DOHH2 (cell line): ENCODE measurements at regions not wholly inside any gene's neighbourhood (a gene's known extent, or its start where the extent isn't known, plus 50 kb on each side); places are given as distances from the start of the nearest gene placed in this dataset.

Experiments
- H3F3A ChIP-seq: fragments of 200-600 bp; sonication (generic), shearing (Covaris generic); 2 replicates; pipeline ENCODE4 v1.6.0; 2016; ENCODE audit warnings: antibody characterized with exemption, mild to moderate bottlenecking; ENCODE audit not compliant: control insufficient read depth, insufficient read depth
- H3K27ac ChIP-seq: fragments of 200-600 bp; sonication (generic); 2 replicates; pipeline ENCODE4 v1.5.1; 2014; ENCODE audit warnings: low read depth, mild to moderate bottlenecking, low read length, moderate library complexity
- H3K27me3 ChIP-seq: fragments of 200-600 bp; sonication (generic); 2 replicates; pipeline ENCODE4 v1.6.1; 2014; ENCODE audit warnings: mild to moderate bottlenecking, low read length, mixed read lengths; ENCODE audit not compliant: control insufficient read depth
- H3K36me3 ChIP-seq: fragments of 200-600 bp; sonication (generic); 2 replicates; pipeline ENCODE4 v1.6.1; 2014; ENCODE audit warnings: mild to moderate bottlenecking, low read length, moderate library complexity, mixed read lengths; ENCODE audit not compliant: control insufficient read depth
- H3K4me1 ChIP-seq: fragments of 200-600 bp; sonication (generic); 2 replicates; pipeline ENCODE4 v1.6.1; 2014; ENCODE audit warnings: mild to moderate bottlenecking, low read length, mixed read lengths; ENCODE audit not compliant: control insufficient read depth
- H3K4me2 ChIP-seq: fragments of 200-600 bp; sonication (generic); 2 replicates; pipeline ENCODE4 v1.6.0; 2014; ENCODE audit warnings: mild to moderate bottlenecking, low read length, moderate library complexity
- H3K4me3 ChIP-seq: fragments of 200-600 bp; sonication (generic); 2 replicates; pipeline ENCODE4 v1.5.1; 2014; ENCODE audit warnings: mild to moderate bottlenecking, low read length, mixed read lengths
- H3K79me2 ChIP-seq: fragments of 200-600 bp; sonication (generic); 2 replicates; pipeline ENCODE4 v1.6.1; 2014; ENCODE audit warnings: mild to moderate bottlenecking, low read length, mixed read lengths; ENCODE audit not compliant: control insufficient read depth
- H3K9me2 ChIP-seq: fragments of 200-600 bp; sonication (generic); replicated peaks from 2 replicates; pipeline ENCODE4 v1.6.1; 2014; ENCODE audit warnings: mild to moderate bottlenecking, low read length, mixed read lengths; ENCODE audit not compliant: control insufficient read depth
- H3K9me3 ChIP-seq: fragments of 200-600 bp; sonication (generic); 2 replicates; pipeline ENCODE4 v1.6.1; 2014; ENCODE audit warnings: antibody characterized with exemption, low read length, mixed read lengths; ENCODE audit not compliant: control insufficient read depth, insufficient read depth
- H4K20me1 ChIP-seq: fragments of 200-600 bp; sonication (generic); 2 replicates; pipeline ENCODE4 v1.6.0; 2014; ENCODE audit warnings: low read depth, mild to moderate bottlenecking, antibody characterized with exemption, low read length, moderate library complexity; ENCODE audit not compliant: control insufficient read depth, insufficient read depth
- EZH2phosphoT487 ChIP-seq: fragments of 200-600 bp; sonication (generic); IDR thresholded peaks from 2 replicates; pipeline ENCODE4 v1.6.1; 2017; ENCODE audit warnings: borderline replicate concordance, mild to moderate bottlenecking, antibody characterized with exemption, low read length, moderate library complexity, mixed read lengths
- TF ChIP-seq, protein P1 (sequence below): fragments of 200-600 bp; sonication (generic); IDR thresholded peaks from one replicate; pipeline ENCODE4 v1.5.1; 2014; ENCODE audit warnings: antibody characterized with exemption, mild to moderate bottlenecking, low read depth, low read length; ENCODE audit not compliant: poor library complexity, severe bottlenecking

DNA sequence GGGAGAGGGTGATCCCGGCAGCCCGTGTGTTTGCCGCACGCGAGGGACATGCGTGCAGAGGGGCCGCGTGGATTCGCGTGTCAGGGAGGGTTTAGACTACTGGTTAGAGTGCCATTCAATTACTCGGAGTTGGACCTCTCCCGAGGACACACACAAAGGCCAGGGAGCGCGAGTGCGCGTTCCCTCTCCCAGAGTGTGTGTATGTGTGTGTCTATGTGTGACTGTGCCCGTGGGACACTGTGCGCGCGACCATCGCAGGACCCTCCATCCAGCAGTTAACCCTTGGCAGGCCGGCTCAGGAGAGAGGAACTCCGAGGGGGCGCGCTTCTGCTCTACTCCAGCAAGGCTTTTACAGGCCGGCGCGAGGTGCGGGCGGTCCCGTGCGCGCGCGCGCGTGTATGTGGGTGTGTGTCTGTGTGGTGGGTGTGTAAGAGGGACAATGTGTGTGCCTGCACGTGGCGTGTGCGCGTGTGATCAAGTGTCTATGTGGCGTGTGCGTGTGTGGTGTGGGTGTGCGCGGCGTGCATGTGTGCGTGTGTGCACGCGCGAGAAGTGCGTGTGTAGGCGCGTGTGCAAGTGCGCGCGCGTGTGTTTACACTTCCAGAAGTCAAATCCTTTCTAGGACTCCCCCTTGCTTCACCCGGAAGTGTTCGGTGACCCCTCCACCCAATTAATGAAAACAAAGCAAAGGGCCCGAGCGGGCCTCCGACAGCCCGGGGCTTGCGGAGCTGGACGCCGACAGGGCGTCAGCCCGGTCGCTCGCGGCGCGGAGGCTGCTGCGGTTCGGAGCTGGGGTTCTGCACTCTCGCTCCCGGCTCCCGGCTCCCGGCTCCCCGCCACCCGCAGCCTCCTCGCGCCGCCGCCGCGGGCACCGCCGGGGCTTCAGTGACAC is 75.3 kb upstream of the TBCA start:
- no peak for TF ChIP-seq EZH2phosphoT487
- TF ChIP-seq, protein P1, sequence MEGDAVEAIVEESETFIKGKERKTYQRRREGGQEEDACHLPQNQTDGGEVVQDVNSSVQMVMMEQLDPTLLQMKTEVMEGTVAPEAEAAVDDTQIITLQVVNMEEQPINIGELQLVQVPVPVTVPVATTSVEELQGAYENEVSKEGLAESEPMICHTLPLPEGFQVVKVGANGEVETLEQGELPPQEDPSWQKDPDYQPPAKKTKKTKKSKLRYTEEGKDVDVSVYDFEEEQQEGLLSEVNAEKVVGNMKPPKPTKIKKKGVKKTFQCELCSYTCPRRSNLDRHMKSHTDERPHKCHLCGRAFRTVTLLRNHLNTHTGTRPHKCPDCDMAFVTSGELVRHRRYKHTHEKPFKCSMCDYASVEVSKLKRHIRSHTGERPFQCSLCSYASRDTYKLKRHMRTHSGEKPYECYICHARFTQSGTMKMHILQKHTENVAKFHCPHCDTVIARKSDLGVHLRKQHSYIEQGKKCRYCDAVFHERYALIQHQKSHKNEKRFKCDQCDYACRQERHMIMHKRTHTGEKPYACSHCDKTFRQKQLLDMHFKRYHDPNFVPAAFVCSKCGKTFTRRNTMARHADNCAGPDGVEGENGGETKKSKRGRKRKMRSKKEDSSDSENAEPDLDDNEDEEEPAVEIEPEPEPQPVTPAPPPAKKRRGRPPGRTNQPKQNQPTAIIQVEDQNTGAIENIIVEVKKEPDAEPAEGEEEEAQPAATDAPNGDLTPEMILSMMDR: no peak
- H3K9me3 ChIP-seq: no peaks in the 10 kb centered on the region
- peaks cover 11% of the 10 kb centered on the region for H3F3A ChIP-seq
- no peaks in the 10 kb centered on the region for H3K36me3 ChIP-seq
- peaks cover 18% of the 10 kb centered on the region for H3K4me1 ChIP-seq
- no peaks in the 10 kb centered on the region for H3K27me3 ChIP-seq
- no peaks in the 10 kb centered on the region for H3K79me2 ChIP-seq
- H3K4me2 ChIP-seq: peak overlapping the region; percentile 90
- H3K9me2 ChIP-seq: no peaks in the 10 kb centered on the region
- no peaks in the 10 kb centered on the region for H4K20me1 ChIP-seq
- H3K4me3 ChIP-seq: peak overlapping the region; percentile 81
- H3K27ac ChIP-seq: no peak overlapping the region

DNA sequence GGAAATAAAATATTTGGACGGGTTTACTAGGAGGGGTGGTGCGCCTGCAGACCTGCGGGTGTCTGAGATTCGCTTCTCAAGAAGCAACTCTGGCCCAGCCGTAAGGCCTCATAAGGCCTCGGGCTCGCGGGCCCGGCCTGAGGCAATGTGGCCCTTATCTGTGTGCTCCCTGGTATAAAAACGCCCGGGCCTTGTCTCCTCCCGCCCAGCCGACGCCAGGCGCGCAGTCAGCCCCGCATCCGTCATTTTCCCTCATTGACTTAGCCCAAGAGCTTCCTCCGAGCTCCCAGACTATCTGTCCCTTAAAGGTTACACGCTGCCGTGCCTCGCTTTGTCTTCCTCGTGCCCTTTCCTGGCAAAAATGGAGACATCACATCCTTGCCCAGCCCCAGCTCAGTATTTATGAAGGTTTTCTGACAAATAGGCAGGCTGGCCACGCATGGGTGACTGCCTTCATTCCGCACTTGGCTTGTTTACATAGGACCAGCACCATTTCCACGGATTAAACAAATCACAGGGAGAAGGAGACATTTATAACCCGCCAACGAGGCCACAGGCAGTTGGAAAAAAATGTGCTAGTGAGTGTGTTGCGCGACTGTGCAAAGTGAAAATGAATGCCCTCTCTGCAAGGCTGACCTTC is 74.5 kb upstream of the TBCA start:
- H3K4me1 ChIP-seq: peaks cover 18% of the 10 kb centered on the region
- H3K9me2 ChIP-seq: no peaks in the 10 kb centered on the region
- no peaks in the 10 kb centered on the region for H3K36me3 ChIP-seq
- TF ChIP-seq EZH2phosphoT487: no peak
- TF ChIP-seq, protein P1: no peak
- peaks cover 11% of the 10 kb centered on the region for H3F3A ChIP-seq
- H3K4me3 ChIP-seq: no peak overlapping the region
- H3K27ac ChIP-seq: no peak overlapping the region
- no peaks in the 10 kb centered on the region for H3K9me3 ChIP-seq
- no peaks in the 10 kb centered on the region for H3K79me2 ChIP-seq
- no peaks in the 10 kb centered on the region for H3K27me3 ChIP-seq
- H4K20me1 ChIP-seq: no peaks in the 10 kb centered on the region
- H3K4me2 ChIP-seq: no peak overlapping the region

DNA sequence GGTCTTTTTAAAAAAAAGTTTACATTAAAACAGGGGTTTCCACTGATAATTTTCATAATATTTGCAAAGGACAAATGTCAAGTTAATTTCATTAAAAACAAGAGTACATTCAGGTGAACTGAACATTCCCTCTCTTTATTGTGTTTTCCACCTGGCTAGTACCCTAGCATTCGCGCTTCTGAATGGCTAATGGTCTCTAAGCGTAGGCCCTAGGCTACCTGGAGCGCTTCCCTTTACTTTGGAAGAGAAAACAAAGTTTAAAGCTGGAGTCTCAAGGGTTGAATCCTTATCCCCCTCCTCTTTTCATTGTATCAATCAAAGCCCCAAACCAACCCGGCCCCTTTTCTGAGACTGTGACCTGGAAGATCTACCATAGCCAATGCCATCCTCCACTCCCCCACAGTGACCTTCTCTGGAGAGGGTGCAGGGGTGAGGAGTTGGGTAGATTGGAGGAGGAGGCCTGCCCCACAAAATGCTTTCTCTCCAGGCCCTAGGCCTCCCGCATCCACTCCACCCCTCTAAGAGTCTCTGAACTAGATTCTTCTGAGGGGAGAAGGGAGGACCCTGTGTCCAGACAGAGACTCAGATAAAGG is 73.3 kb upstream of the TBCA start:
- Histone ChIP-seq H3K79me2 (no peaks in the 10 kb centered on the region), H3K27me3 (peaks cover 8% of the 10 kb centered on the region), H3K4me3 (no peak overlapping the region), H3K9me3 (no peaks in the 10 kb centered on the region), H4K20me1 (no peaks in the 10 kb centered on the region), H3K9me2 (no peaks in the 10 kb centered on the region), H3K4me1 (peaks cover 22% of the 10 kb centered on the region), H3K4me2 (no peak overlapping the region), H3K36me3 (no peaks in the 10 kb centered on the region), H3K27ac (no peak overlapping the region), H3F3A (peaks cover 11% of the 10 kb centered on the region)
- TF ChIP-seq EZH2phosphoT487: no peak
- TF ChIP-seq, protein P1: no peak
